WTC11 (cell line): ENCODE measurements at regions not wholly inside any gene's neighbourhood (a gene's known extent, or its start where the extent isn't known, plus 50 kb on each side); places are given as distances from the start of the nearest gene placed in this dataset.

Experiments
- TF ChIP-seq, protein P1 (sequence below): sonication (generic); formaldehyde crosslinking; IDR thresholded peaks from 2 replicates; pipeline ENCODE4 v1.8.0; 2022; ENCODE audit warnings: mild to moderate bottlenecking, missing genetic modification reagents
- TF ChIP-seq, protein P2 (sequence below): sonication (generic); formaldehyde crosslinking; IDR thresholded peaks from 2 replicates; pipeline ENCODE4 v1.8.0; 2022; ENCODE audit warnings: mild to moderate bottlenecking, missing genetic modification reagents

GRCh38 chr2:167721593-167721992 is 525.8 kb downstream of the STK39 start:
- TF ChIP-seq, protein P1, sequence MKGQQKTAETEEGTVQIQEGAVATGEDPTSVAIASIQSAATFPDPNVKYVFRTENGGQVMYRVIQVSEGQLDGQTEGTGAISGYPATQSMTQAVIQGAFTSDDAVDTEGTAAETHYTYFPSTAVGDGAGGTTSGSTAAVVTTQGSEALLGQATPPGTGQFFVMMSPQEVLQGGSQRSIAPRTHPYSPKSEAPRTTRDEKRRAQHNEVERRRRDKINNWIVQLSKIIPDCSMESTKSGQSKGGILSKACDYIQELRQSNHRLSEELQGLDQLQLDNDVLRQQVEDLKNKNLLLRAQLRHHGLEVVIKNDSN: no peak
- TF ChIP-seq, protein P2, sequence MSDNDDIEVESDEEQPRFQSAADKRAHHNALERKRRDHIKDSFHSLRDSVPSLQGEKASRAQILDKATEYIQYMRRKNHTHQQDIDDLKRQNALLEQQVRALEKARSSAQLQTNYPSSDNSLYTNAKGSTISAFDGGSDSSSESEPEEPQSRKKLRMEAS (CRISPR knock-in tag): no peak
